ENCODE measurements at regions not wholly inside any gene's neighbourhood (a gene's known extent, or its start where the extent isn't known, plus 50 kb on each side); places are given as distances from the start of the nearest gene placed in this dataset.

DNA sequence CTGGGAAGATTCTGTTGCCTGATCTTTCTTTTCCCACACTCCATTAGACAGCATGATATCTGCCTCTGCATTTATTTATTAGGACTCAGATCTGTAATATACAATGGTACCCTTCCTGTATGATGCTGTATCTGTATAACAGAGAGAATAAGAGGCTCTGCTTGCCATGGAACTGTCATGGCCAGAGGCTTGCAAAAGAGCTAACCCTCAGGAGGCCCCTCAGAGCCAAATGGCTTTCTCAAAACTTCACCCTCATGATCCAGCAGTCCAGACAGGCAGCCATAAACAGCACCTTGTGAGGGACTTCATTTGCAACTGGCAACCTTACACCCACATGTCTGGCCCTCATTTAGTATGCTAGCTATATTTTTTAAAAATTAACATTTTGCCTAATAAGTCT lies 57.6 kb downstream of the TMEM30B start:
- TF ChIP-seq, protein P1, sequence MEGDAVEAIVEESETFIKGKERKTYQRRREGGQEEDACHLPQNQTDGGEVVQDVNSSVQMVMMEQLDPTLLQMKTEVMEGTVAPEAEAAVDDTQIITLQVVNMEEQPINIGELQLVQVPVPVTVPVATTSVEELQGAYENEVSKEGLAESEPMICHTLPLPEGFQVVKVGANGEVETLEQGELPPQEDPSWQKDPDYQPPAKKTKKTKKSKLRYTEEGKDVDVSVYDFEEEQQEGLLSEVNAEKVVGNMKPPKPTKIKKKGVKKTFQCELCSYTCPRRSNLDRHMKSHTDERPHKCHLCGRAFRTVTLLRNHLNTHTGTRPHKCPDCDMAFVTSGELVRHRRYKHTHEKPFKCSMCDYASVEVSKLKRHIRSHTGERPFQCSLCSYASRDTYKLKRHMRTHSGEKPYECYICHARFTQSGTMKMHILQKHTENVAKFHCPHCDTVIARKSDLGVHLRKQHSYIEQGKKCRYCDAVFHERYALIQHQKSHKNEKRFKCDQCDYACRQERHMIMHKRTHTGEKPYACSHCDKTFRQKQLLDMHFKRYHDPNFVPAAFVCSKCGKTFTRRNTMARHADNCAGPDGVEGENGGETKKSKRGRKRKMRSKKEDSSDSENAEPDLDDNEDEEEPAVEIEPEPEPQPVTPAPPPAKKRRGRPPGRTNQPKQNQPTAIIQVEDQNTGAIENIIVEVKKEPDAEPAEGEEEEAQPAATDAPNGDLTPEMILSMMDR (IDR thresholded peaks at IDR 0.05), result no peak
- TF ChIP-seq POLR2A (IDR thresholded peaks at IDR 0.05), result no peak
